Omental fat pad (tissue), 3 donors: ENCODE measurements at regions not wholly inside any gene's neighbourhood (a gene's known extent, or its start where the extent isn't known, plus 50 kb on each side); places are given as distances from the start of the nearest gene placed in this dataset.

Experiments used
- ATAC-seq: fragments of 150-250 bp; one replicate; pipeline ENCODE4 v1.9.1; 2016; ENCODE audit warnings: mild to moderate bottlenecking, moderate library complexity; ENCODE audit not compliant: low FRiP score
- DNase-seq: peaks from one replicate; pipeline ENCODE4 v3.0.0-alpha.2; 2019; ENCODE audit warnings: low spot score
- CTCF ChIP-seq, 3 donors: fragments of 450-650 bp; IDR thresholded peaks; one replicate each; pipeline ENCODE4 v1.5.1; 2016 to 2017; ENCODE audit warnings: antibody characterized with exemption in 3 of 3, mild to moderate bottlenecking in 3 of 3, moderate library complexity in 2 of 3

- DNase-seq (no peak), ATAC-seq (no peak)
- no peak for TF ChIP-seq CTCF (IDR thresholded peaks at IDR 0.05)
Observed at GRCh38 chr13:106961216-106961615, 393.3 kb upstream of the ARGLU1 start.

GRCh38 chr13:106958621-106959048 is 390.7 kb upstream of the ARGLU1 start:
- TF ChIP-seq CTCF (IDR thresholded peaks at IDR 0.05): no peak
- ATAC-seq (no peak), DNase-seq (no peak)

GRCh38 chr13:106942563-106942962 is 374.6 kb upstream of the ARGLU1 start:
- TF ChIP-seq CTCF (IDR thresholded peaks at IDR 0.05): no peak
- DNase-seq (no peak), ATAC-seq (no peak)

- DNase-seq (no peak), ATAC-seq (no peak)
- no peak for TF ChIP-seq CTCF (IDR thresholded peaks at IDR 0.05)
Observed at GRCh38 chr13:106941779-106942178, 373.8 kb upstream of the ARGLU1 start.

GRCh38 chr13:106927421-106927820 is 359.5 kb upstream of the ARGLU1 start:
- no peak for TF ChIP-seq CTCF (IDR thresholded peaks at IDR 0.05)
- DNase-seq (no peak), ATAC-seq (no peak)

GRCh38 chr13:106922384-106922783 is 354.4 kb upstream of the ARGLU1 start:
- ATAC-seq (no peak), DNase-seq (no peak)
- no peak for TF ChIP-seq CTCF (IDR thresholded peaks at IDR 0.05)

GRCh38 chr13:106919638-106920037 is 351.7 kb upstream of the ARGLU1 start:
- DNase-seq (no peak), ATAC-seq (no peak)
- no peak for TF ChIP-seq CTCF (IDR thresholded peaks at IDR 0.05)
